Neuronal stem cell (in vitro differentiated cells): ENCODE measurements at regions not wholly inside any gene's neighbourhood (a gene's known extent, or its start where the extent isn't known, plus 50 kb on each side); places are given as distances from the start of the nearest gene placed in this dataset.
A peak's percentile ranks its signal among the peaks of the same experiment; 100 is the strongest.

Experiments used
- DNase-seq: peaks from one replicate; pipeline ENCODE4 v3.0.0-alpha.2; 2013; ENCODE audit warnings: low spot score
- H2AFZ ChIP-seq: one replicate; pipeline ENCODE4 v1.6.1; 2013; ENCODE audit warnings: mild to moderate bottlenecking, low read length, inconsistent platforms
- H2AK5ac ChIP-seq: 2 replicates; pipeline ENCODE4 v1.6.1; 2013; ENCODE audit warnings: low read depth, mild to moderate bottlenecking, inconsistent platforms, low read length, moderate library complexity, mixed read lengths
- H2BK120ac ChIP-seq: 2 replicates; pipeline ENCODE4 v1.6.1; 2013; ENCODE audit warnings: low read depth, mild to moderate bottlenecking, inconsistent platforms, low read length, moderate library complexity, mixed read lengths
- H2BK12ac ChIP-seq: one replicate; pipeline ENCODE4 v1.6.1; 2013; ENCODE audit warnings: low read length, inconsistent platforms
- H2BK15ac ChIP-seq: 2 replicates; pipeline ENCODE4 v1.6.1; 2013; ENCODE audit warnings: mild to moderate bottlenecking, low read length, inconsistent platforms, mixed read lengths
- H2BK5ac ChIP-seq: one replicate; pipeline ENCODE4 v1.6.1; 2013; ENCODE audit warnings: inconsistent platforms, mild to moderate bottlenecking, low read length, moderate library complexity
- H3K14ac ChIP-seq: one replicate; pipeline ENCODE4 v1.6.1; 2013; ENCODE audit warnings: low read length, inconsistent platforms
- H3K18ac ChIP-seq: 2 replicates; pipeline ENCODE4 v1.6.1; 2013; ENCODE audit warnings: low read length, inconsistent platforms
- H3K23ac ChIP-seq: 2 replicates; pipeline ENCODE4 v1.6.1; 2013; ENCODE audit warnings: low read depth, mild to moderate bottlenecking, mixed read lengths, low read length, inconsistent platforms; ENCODE audit not compliant: poor library complexity
- H3K27ac ChIP-seq: replicated peaks from 3 replicates; pipeline ENCODE4 v1.5.1; 2013; ENCODE audit warnings: low read length, inconsistent platforms
- H3K27me3 ChIP-seq, 3 experiments: 2 replicates each; pipeline ENCODE4 v1.6.1; 2013; ENCODE audit warnings: low read length in 3 of 3, mild to moderate bottlenecking in 2 of 3, inconsistent platforms in 1 of 3, low read depth in 1 of 3, mixed read lengths in 1 of 3, moderate library complexity in 1 of 3; ENCODE audit not compliant: control insufficient read depth in 3 of 3, insufficient read depth in 3 of 3
- H3K36me3 ChIP-seq, 2 donors: replicated peaks in 1 of 2; 2 replicates each; pipeline ENCODE4 v1.6.1; 2013; ENCODE audit warnings: low read length in 2 of 2; ENCODE audit not compliant: control insufficient read depth in 2 of 2, insufficient read depth in 2 of 2
- H3K4ac ChIP-seq: 2 replicates; pipeline ENCODE4 v1.6.1; 2013; ENCODE audit warnings: inconsistent platforms, mild to moderate bottlenecking, low read length, moderate library complexity
- H3K4me1 ChIP-seq, 2 donors: 1 replicate in 1 of 2; 2 replicates in 1 of 2; pipeline ENCODE4 v1.6.1; 2013; ENCODE audit warnings: low read length in 2 of 2, low read depth in 1 of 2; ENCODE audit not compliant: control insufficient read depth in 2 of 2, insufficient read depth in 1 of 2
- H3K4me2 ChIP-seq: one replicate; pipeline ENCODE4 v1.6.1; 2013; ENCODE audit warnings: mild to moderate bottlenecking, low read length, inconsistent platforms; ENCODE audit not compliant: insufficient read depth, poor library complexity, severe bottlenecking
- H3K4me3 ChIP-seq, 2 donors: 2 replicates each; pipeline ENCODE4 v1.5.1; 2013; ENCODE audit warnings: low read length in 2 of 2, mild to moderate bottlenecking in 2 of 2, inconsistent platforms in 1 of 2, moderate library complexity in 1 of 2
- H3K79me1 ChIP-seq: one replicate; pipeline ENCODE4 v1.6.1; 2013; ENCODE audit warnings: low read depth, mild to moderate bottlenecking, inconsistent platforms, low read length, moderate library complexity
- H3K9ac ChIP-seq: one replicate; pipeline ENCODE4 v1.6.1; 2013; ENCODE audit warnings: mild to moderate bottlenecking, low read depth, low read length, inconsistent platforms; ENCODE audit not compliant: poor library complexity
- H3K9me3 ChIP-seq, 2 donors: replicated peaks in 1 of 2; 2 replicates each; pipeline versions ENCODE3 to v1.6.1; 2013; ENCODE audit warnings: low read length in 2 of 2, mild to moderate bottlenecking in 2 of 2, inconsistent platforms in 1 of 2, low read depth in 1 of 2, mixed read lengths in 1 of 2, moderate library complexity in 1 of 2; ENCODE audit not compliant: control insufficient read depth in 2 of 2, insufficient read depth in 1 of 2
- H4K8ac ChIP-seq: one replicate; pipeline ENCODE4 v1.6.1; 2013; ENCODE audit warnings: low read depth, mild to moderate bottlenecking, inconsistent platforms, low read length, moderate library complexity
- H4K91ac ChIP-seq: one replicate; pipeline ENCODE4 v1.6.1; 2013; ENCODE audit warnings: low read length, low read depth, mild to moderate bottlenecking, inconsistent platforms; ENCODE audit not compliant: poor library complexity
- WGBS, 2 donors: extraction: QIAGEN DNeasy Blood & Tissue Kit; methylation state at CpG; one replicate each; pipeline ENCODE4 v1.1.7; 2013; ENCODE audit warnings: missing lambda C conversion rate in 2 of 2, mixed read lengths in 1 of 2; ENCODE audit not compliant: insufficient read length in 2 of 2, insufficient replicate concordance in 1 of 2; ENCODE audit errors: extremely low coverage in 2 of 2; 5-methylcytosine and 5-hydroxymethylcytosine counted together

GRCh38 chr5:26498972-26499371 is 539.4 kb downstream of the CDH9 start:
- no peak overlapping the region for H3K9ac ChIP-seq
- H3K18ac ChIP-seq, result no peak overlapping the region
- no peak overlapping the region for H3K23ac ChIP-seq
- no peak overlapping the region for H2BK12ac ChIP-seq
- no peaks in the 10 kb centered on the region for H3K79me1 ChIP-seq
- peaks cover 0 to 1% of the 10 kb centered on the region in 2 donors for H3K9me3 ChIP-seq
- H3K4ac ChIP-seq, result no peak overlapping the region
- no peak overlapping the region for H2AK5ac ChIP-seq
- H3K14ac ChIP-seq, result no peak overlapping the region
- no peak overlapping the region for H3K4me3 ChIP-seq
- no peaks in the 10 kb centered on the region for H3K27me3 ChIP-seq
- H4K91ac ChIP-seq, result no peak overlapping the region
- no peak overlapping the region for H2BK120ac ChIP-seq
- WGBS, 2 donors, result no CpG with 5 or more reads among the region's 5 CpGs
- H2BK15ac ChIP-seq, result no peak overlapping the region
- no peak overlapping the region for H2BK5ac ChIP-seq
- no peak for DNase-seq
- no peak overlapping the region for H3K4me2 ChIP-seq
- no peak overlapping the region for H4K8ac ChIP-seq
- no peaks in the 10 kb centered on the region for H3K36me3 ChIP-seq
- H2AFZ ChIP-seq, result no peak overlapping the region
- no peak overlapping the region for H3K27ac ChIP-seq
- H3K4me1 ChIP-seq, result no peaks in the 10 kb centered on the region

- Histone ChIP-seq H3K27me3 (no peaks in the 10 kb centered on the region), H3K4me3 (no peak overlapping the region), H3K18ac (no peak overlapping the region), H3K9ac (no peak overlapping the region), H3K14ac (no peak overlapping the region), H2AK5ac (no peak overlapping the region), H3K4ac (no peak overlapping the region), H4K91ac (no peak overlapping the region), H3K9me3 (peaks cover 3 to 18% of the 10 kb centered on the region in 2 donors), H2BK120ac (no peak overlapping the region), H2AFZ (no peak overlapping the region), H2BK15ac (no peak overlapping the region), H3K79me1 (no peaks in the 10 kb centered on the region), H4K8ac (no peak overlapping the region), H3K27ac (no peak overlapping the region), H3K4me2 (no peak overlapping the region), H3K36me3 (no peaks in the 10 kb centered on the region), H2BK5ac (no peak overlapping the region), H3K23ac (no peak overlapping the region), H3K4me1 (no peaks in the 10 kb centered on the region), H2BK12ac (no peak overlapping the region)
- WGBS, 2 donors, result no CpG with 5 or more reads among the region's 2 CpGs
- no peak for DNase-seq
These were observed 542.9 kb downstream of the CDH9 start for GRCh38 chr5:26495437-26495836.

- Histone ChIP-seq H3K14ac (no peak overlapping the region), H2BK120ac (no peak overlapping the region), H3K27ac (no peak overlapping the region), H3K4me3 (no peak overlapping the region), H4K91ac (no peak overlapping the region), H3K27me3 (no peaks in the 10 kb centered on the region), H3K36me3 (no peaks in the 10 kb centered on the region), H2AFZ (no peak overlapping the region), H2BK5ac (no peak overlapping the region), H2BK15ac (no peak overlapping the region), H2AK5ac (no peak overlapping the region), H2BK12ac (no peak overlapping the region), H3K23ac (no peak overlapping the region), H3K4me1 (no peaks in the 10 kb centered on the region), H3K9ac (no peak overlapping the region), H4K8ac (no peak overlapping the region), H3K4me2 (no peak overlapping the region), H3K9me3 (peaks cover 3 to 18% of the 10 kb centered on the region in 2 donors), H3K18ac (no peak overlapping the region), H3K79me1 (no peaks in the 10 kb centered on the region), H3K4ac (no peak overlapping the region)
- WGBS, 2 donors, result no CpG with 5 or more reads among the region's 2 CpGs
- no peak for DNase-seq
These were observed 545.4 kb downstream of the CDH9 start for GRCh38 chr5:26492906-26493459.

- H2BK120ac ChIP-seq, result no peak overlapping the region
- no peak overlapping the region for H3K18ac ChIP-seq
- H2BK5ac ChIP-seq, result no peak overlapping the region
- H4K8ac ChIP-seq, result no peak overlapping the region
- H3K9me3 ChIP-seq, result peaks cover 0 to 6% of the 10 kb centered on the region in 2 donors
- no peak overlapping the region for H2AK5ac ChIP-seq
- no peak overlapping the region for H3K14ac ChIP-seq
- peaks cover 0 to 1% of the 10 kb centered on the region in 2 donors for H3K4me1 ChIP-seq
- DNase-seq, result no peak
- no peak overlapping the region for H2BK12ac ChIP-seq
- H4K91ac ChIP-seq, result no peak overlapping the region
- peak overlapping the region; percentile 5 for H3K27ac ChIP-seq
- H3K9ac ChIP-seq, result no peak overlapping the region
- peak overlapping the region; percentile 45 for H2AFZ ChIP-seq
- no peak overlapping the region for H3K4ac ChIP-seq
- H3K4me3 ChIP-seq, result no peak overlapping the region
- no peaks in the 10 kb centered on the region for H3K36me3 ChIP-seq
- no peak overlapping the region for H3K4me2 ChIP-seq
- H3K79me1 ChIP-seq, result no peaks in the 10 kb centered on the region
- no CpG with 5 or more reads among the region's 3 CpGs for WGBS, 2 donors
- no peaks in the 10 kb centered on the region for H3K27me3 ChIP-seq
- no peak overlapping the region for H2BK15ac ChIP-seq
- H3K23ac ChIP-seq, result no peak overlapping the region
These were observed 550.8 kb downstream of the CDH9 start for GRCh38 chr5:26487553-26487952.
